HCT116 (cell line): ENCODE measurements at regions not wholly inside any gene's neighbourhood (a gene's known extent, or its start where the extent isn't known, plus 50 kb on each side); places are given as distances from the start of the nearest gene placed in this dataset.

Source experiments
- POLR2A ChIP-seq: IDR thresholded peaks from 2 replicates; pipeline ENCODE4 v1.7.0; 2011; ENCODE audit warnings: borderline replicate concordance; ENCODE audit not compliant: insufficient read depth, insufficient read length; ENCODE audit errors: extremely low read depth
- TF ChIP-seq, protein P1 (sequence below): IDR thresholded peaks from 2 replicates; pipeline ENCODE4 v1.6.1; 2012; ENCODE audit warnings: low read depth

DNA sequence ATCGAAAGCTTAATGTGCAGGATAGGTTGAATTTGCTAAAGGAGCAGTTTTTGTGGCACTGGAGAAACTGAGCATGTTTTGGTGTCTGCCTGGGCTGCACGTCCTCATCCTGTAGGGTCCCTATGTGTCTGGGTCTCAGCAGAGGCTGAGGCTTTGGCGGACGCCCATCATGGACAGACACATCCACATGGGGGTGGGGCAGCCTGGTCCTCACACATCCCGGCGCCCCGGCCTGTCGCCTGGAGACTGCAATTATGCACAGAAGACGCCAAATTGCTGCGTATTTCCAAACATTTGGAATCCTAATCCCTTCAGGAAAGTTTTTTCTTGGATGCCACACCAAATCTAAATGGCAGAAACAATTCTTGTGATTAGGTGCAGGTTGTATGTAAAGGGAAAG, 128.2 kb upstream of the TWIST2 start:
- TF ChIP-seq, protein P1, sequence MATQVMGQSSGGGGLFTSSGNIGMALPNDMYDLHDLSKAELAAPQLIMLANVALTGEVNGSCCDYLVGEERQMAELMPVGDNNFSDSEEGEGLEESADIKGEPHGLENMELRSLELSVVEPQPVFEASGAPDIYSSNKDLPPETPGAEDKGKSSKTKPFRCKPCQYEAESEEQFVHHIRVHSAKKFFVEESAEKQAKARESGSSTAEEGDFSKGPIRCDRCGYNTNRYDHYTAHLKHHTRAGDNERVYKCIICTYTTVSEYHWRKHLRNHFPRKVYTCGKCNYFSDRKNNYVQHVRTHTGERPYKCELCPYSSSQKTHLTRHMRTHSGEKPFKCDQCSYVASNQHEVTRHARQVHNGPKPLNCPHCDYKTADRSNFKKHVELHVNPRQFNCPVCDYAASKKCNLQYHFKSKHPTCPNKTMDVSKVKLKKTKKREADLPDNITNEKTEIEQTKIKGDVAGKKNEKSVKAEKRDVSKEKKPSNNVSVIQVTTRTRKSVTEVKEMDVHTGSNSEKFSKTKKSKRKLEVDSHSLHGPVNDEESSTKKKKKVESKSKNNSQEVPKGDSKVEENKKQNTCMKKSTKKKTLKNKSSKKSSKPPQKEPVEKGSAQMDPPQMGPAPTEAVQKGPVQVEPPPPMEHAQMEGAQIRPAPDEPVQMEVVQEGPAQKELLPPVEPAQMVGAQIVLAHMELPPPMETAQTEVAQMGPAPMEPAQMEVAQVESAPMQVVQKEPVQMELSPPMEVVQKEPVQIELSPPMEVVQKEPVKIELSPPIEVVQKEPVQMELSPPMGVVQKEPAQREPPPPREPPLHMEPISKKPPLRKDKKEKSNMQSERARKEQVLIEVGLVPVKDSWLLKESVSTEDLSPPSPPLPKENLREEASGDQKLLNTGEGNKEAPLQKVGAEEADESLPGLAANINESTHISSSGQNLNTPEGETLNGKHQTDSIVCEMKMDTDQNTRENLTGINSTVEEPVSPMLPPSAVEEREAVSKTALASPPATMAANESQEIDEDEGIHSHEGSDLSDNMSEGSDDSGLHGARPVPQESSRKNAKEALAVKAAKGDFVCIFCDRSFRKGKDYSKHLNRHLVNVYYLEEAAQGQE: no peak
- no peak for TF ChIP-seq POLR2A
